GM12878 (cell line): ENCODE measurements at regions not wholly inside any gene's neighbourhood (a gene's known extent, or its start where the extent isn't known, plus 50 kb on each side); places are given as distances from the start of the nearest gene placed in this dataset.

Source experiments
- ATAC-seq: fragments of 200-7000 bp; cut with Tn5 transposase; 3 replicates; pipeline ENCODE4 v1.9.1; 2020; ENCODE audit warnings: mild to moderate bottlenecking, moderate library complexity
- BruUV-seq: library from RNA; stranded (reverse); fragments of 400-500 nt; replicated peaks from 2 replicates; lab custom pipeline; 2021; lab: Mats Ljungman, UMichigan
- CTCF ChIA-PET: fragments of 300-600 bp; sonication (Branson Sonifier 250); formaldehyde crosslinking; extraction: SDS; loops from one replicate; lab custom pipeline; 2021; ENCODE audit warnings: inconsistent platforms; lab: Yijun Ruan, JAX
- POLR2A ChIA-PET: fragments of 350-600 bp; formaldehyde crosslinking; extraction: SDS; loops from one replicate; lab custom pipeline; 2021; ENCODE audit warnings: inconsistent platforms; lab: Charles Lee
- RAD21 ChIA-PET: fragments of 300-600 bp; sonication (Branson Sonifier 250); formaldehyde crosslinking; loops from one replicate; lab custom pipeline; 2023; ENCODE audit warnings: antibody characterized with exemption; ENCODE audit not compliant: unreplicated experiment; lab: Charles Lee
- SMC1A ChIA-PET: fragments of 300-600 bp; sonication (Branson Sonifier 250); formaldehyde crosslinking; loops from one replicate; lab custom pipeline; 2023; ENCODE audit not compliant: unreplicated experiment, uncharacterized antibody; lab: Charles Lee
- DNase-seq: peaks from one replicate; pipeline ENCODE4 v3.0.0-alpha.2; 2011; ENCODE audit warnings: low read depth, low spot score
- FAIRE-seq: peaks from 3 replicates; lab custom pipeline; 2011; peaks lifted over from hg19 to GRCh38; lab: Jason Lieb, UNC
- H2AFZ ChIP-seq: 2 replicates; pipeline ENCODE4 v1.6.0; 2011; ENCODE audit warnings: low read depth, low read length, control low read depth; ENCODE audit not compliant: control insufficient read depth
- H3K27ac ChIP-seq: 2 replicates; pipeline ENCODE4 v1.5.1; 2011; ENCODE audit warnings: control low read depth; ENCODE audit not compliant: control insufficient read depth, insufficient read depth
- H3K27me3 ChIP-seq, 2 experiments: replicated peaks in 1 of 2; 2 replicates each; pipeline versions ENCODE4 v1.6.0 to v1.6.1; 2011; ENCODE audit warnings: low read length in 1 of 2; ENCODE audit not compliant: control insufficient read depth in 2 of 2, insufficient read depth in 2 of 2
- H3K36me3 ChIP-seq, 2 experiments: 2 replicates each; pipeline ENCODE4 v1.5.1; 2011; ENCODE audit warnings: low read length in 1 of 2; ENCODE audit not compliant: control insufficient read depth in 2 of 2, insufficient read depth in 2 of 2
- H3K4me1 ChIP-seq: 2 replicates; pipeline ENCODE4 v1.6.1; 2011; ENCODE audit warnings: mild to moderate bottlenecking, low read length, moderate library complexity, mixed read lengths; ENCODE audit not compliant: control insufficient read depth, insufficient read depth
- H3K4me2 ChIP-seq: 2 replicates; pipeline ENCODE4 v1.6.0; 2011; ENCODE audit warnings: control low read depth; ENCODE audit not compliant: control insufficient read depth, insufficient read depth
- H3K4me3 ChIP-seq: fragments of 200-600 bp; sonication (generic); 2 replicates; pipeline ENCODE4 v1.5.1; 2016
- H3K79me2 ChIP-seq: 2 replicates; pipeline ENCODE4 v1.6.0; 2011; ENCODE audit warnings: low read length; ENCODE audit not compliant: control insufficient read depth, insufficient read depth
- H3K9ac ChIP-seq: 2 replicates; pipeline ENCODE4 v1.8.0; 2011; ENCODE audit warnings: low read length, control low read depth, mixed read lengths; ENCODE audit not compliant: control insufficient read depth, insufficient read depth
- H3K9me3 ChIP-seq: replicated peaks from 3 replicates; pipeline ENCODE4 v1.5.1; 2011; ENCODE audit warnings: mild to moderate bottlenecking, low read length; ENCODE audit not compliant: control insufficient read depth, insufficient read depth
- H4K20me1 ChIP-seq: 2 replicates; pipeline ENCODE4 v1.6.0; 2011; ENCODE audit not compliant: control insufficient read depth, insufficient read depth
- CEBPB ChIP-seq, 2 experiments: fragments of 150-350 bp in 1 of 2; IDR thresholded peaks; 2 replicates each; pipeline ENCODE4 v1.6.1; 2012 to 2014; ENCODE audit warnings: low read depth in 2 of 2, low read length in 2 of 2, borderline replicate concordance in 1 of 2, inconsistent platforms in 1 of 2
- RELA ChIP-seq: fragments of 450-650 bp; IDR thresholded peaks from 2 replicates; pipeline ENCODE4 v1.8.0; 2014; ENCODE audit warnings: borderline replicate concordance; ENCODE audit not compliant: partially characterized antibody
- SMARCA5 ChIP-seq: fragments of 450-650 bp; IDR thresholded peaks from 2 replicates; pipeline ENCODE4 v1.6.1; 2017; ENCODE audit warnings: mild to moderate bottlenecking
- TAF1 ChIP-seq: IDR thresholded peaks from 2 replicates; pipeline ENCODE4 v1.6.1; 2011; ENCODE audit warnings: mild to moderate bottlenecking, low read depth, low read length, borderline replicate concordance
- TBL1XR1 ChIP-seq: IDR thresholded peaks from 2 replicates; pipeline ENCODE4 v1.6.1; 2012; ENCODE audit warnings: low read depth, low read length, improper control_type of control experiment
- ZSCAN29 ChIP-seq: fragments of 450-650 bp; IDR thresholded peaks from 2 replicates; pipeline ENCODE4 v1.6.1; 2017; ENCODE audit warnings: mild to moderate bottlenecking, moderate library complexity
- WGBS: methylation state at CpG from one replicate; pipeline ENCODE4 v1.1.6; 2016; ENCODE audit warnings: low lambda C conversion rate; ENCODE audit not compliant: insufficient replicate concordance, insufficient coverage; ENCODE audit errors: missing lambda C conversion rate; 5-methylcytosine and 5-hydroxymethylcytosine counted together
- in situ Hi-C: fragments of 300-500 bp; cut with MboI; formaldehyde crosslinking; loops from 9 replicates; pipeline ENCODE4 v1.14.3; 2018; ENCODE audit warnings: mixed read lengths
- intact Hi-C: fragments of 100-400 bp; cut with micrococcal nuclease; formaldehyde crosslinking; loops from one replicate; pipeline ENCODE4 v1.14.2; 2022; ENCODE audit not compliant: unreplicated experiment
- TF ChIP-seq, protein P1 (sequence below): fragments of 450-650 bp; IDR thresholded peaks from 2 replicates; pipeline ENCODE4 v1.6.1; 2014; ENCODE audit warnings: mild to moderate bottlenecking
- TF ChIP-seq, protein P2 (sequence below): fragments of 450-650 bp; IDR thresholded peaks from 2 replicates; pipeline ENCODE4 v1.6.1; 2018; ENCODE audit warnings: mild to moderate bottlenecking, low read depth, moderate library complexity; ENCODE audit not compliant: partially characterized antibody

DNA sequence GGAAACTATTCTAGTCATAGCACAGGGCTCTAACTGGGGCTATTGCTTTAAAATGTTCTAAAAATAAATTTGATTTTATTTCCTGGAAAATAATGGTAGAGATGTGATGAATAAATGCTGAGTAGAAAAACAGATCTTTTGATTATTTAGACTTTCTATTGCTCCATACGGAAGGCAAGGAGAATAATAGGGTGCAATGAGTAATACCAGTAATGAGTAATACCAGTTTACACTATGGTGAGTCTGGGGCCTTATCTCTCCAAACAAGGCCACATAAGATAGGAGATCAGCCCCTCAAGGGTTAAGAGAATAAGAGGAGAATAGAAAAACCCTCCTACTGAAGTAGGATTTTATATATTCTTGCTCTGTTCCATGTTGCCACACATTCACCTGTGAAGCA is 390.4 kb downstream of the KLF5 start:
- POLR2A ChIA-PET, result no interaction called here
- H3K4me3 ChIP-seq, result no peak overlapping the region
- in situ Hi-C loops, result no loop called here

More for the DNA sequence above, 390.4 kb downstream of the KLF5 start:
- Histone ChIP-seq H2AFZ (no peak overlapping the region), H3K27me3 (no peaks in the 10 kb centered on the region), H3K79me2 (no peaks in the 10 kb centered on the region), H3K4me2 (no peak overlapping the region), H4K20me1 (no peaks in the 10 kb centered on the region), H3K9ac (no peak overlapping the region), H3K9me3 (no peaks in the 10 kb centered on the region), H3K4me1 (no peaks in the 10 kb centered on the region)
- FAIRE-seq (no peak), DNase-seq (no peak), ATAC-seq (no peak)
- ChIA-PET CTCF (no interaction called here), RAD21 (no interaction called here), SMC1A (no interaction called here)
- no TSS peak for BruUV-seq
- intact Hi-C loops, result no loop called here
- WGBS, result 25% methylated on average over 1 of the region's 1 CpG
- TF ChIP-seq, protein P1, sequence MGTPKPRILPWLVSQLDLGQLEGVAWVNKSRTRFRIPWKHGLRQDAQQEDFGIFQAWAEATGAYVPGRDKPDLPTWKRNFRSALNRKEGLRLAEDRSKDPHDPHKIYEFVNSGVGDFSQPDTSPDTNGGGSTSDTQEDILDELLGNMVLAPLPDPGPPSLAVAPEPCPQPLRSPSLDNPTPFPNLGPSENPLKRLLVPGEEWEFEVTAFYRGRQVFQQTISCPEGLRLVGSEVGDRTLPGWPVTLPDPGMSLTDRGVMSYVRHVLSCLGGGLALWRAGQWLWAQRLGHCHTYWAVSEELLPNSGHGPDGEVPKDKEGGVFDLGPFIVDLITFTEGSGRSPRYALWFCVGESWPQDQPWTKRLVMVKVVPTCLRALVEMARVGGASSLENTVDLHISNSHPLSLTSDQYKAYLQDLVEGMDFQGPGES, result no peak
- TF ChIP-seq TBL1XR1, result no peak
- no peak for TF ChIP-seq RELA
- no peak for TF ChIP-seq ZSCAN29
- no peak for TF ChIP-seq TAF1
- TF ChIP-seq SMARCA5, result no peak
- TF ChIP-seq, protein P2, sequence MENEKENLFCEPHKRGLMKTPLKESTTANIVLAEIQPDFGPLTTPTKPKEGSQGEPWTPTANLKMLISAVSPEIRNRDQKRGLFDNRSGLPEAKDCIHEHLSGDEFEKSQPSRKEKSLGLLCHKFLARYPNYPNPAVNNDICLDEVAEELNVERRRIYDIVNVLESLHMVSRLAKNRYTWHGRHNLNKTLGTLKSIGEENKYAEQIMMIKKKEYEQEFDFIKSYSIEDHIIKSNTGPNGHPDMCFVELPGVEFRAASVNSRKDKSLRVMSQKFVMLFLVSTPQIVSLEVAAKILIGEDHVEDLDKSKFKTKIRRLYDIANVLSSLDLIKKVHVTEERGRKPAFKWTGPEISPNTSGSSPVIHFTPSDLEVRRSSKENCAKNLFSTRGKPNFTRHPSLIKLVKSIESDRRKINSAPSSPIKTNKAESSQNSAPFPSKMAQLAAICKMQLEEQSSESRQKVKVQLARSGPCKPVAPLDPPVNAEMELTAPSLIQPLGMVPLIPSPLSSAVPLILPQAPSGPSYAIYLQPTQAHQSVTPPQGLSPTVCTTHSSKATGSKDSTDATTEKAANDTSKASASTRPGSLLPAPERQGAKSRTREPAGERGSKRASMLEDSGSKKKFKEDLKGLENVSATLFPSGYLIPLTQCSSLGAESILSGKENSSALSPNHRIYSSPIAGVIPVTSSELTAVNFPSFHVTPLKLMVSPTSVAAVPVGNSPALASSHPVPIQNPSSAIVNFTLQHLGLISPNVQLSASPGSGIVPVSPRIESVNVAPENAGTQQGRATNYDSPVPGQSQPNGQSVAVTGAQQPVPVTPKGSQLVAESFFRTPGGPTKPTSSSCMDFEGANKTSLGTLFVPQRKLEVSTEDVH, result no peak
- TF ChIP-seq CEBPB (IDR thresholded peaks at IDR 0.05; ENCODE audit: borderline replicate concordance in 1 of 2, low read depth in 2 of 2, low read length in 2 of 2), result no peak
- TF ChIP-seq, all 136 proteins: peak for 0
- Histone ChIP-seq H3K36me3 (no peaks in the 10 kb centered on the region), H3K27ac (no peak overlapping the region)
